Activated naive CD8-positive, alpha-beta T cell treated with anti-CD3 and anti-CD28 coated beads, Interleukin-2, amount 10 ng/mL, durations not matched to agents 7 days and 5 days (primary cell): ENCODE measurements at regions not wholly inside any gene's neighbourhood (a gene's known extent, or its start where the extent isn't known, plus 50 kb on each side); places are given as distances from the start of the nearest gene placed in this dataset.

Experiments
- ATAC-seq: fragments of 150-1000 bp; cut with Tn5 transposase; one replicate; pipeline ENCODE4 v1.10.0; 2021; ENCODE audit warnings: low read depth, moderate library complexity
- POLR2A ChIA-PET: fragments of 350-600 bp; sonication (Branson Sonifier 250); formaldehyde crosslinking; loops from one replicate; lab custom pipeline; 2021; ENCODE audit warnings: antibody characterized with exemption; lab: Charles Lee
- DNase-seq: peaks from one replicate; pipeline ENCODE4 v3.0.0; 2021
- H3K27ac Mint-ChIP-seq: one replicate; pipeline ENCODE4 v1.8.0; 2022; ENCODE audit warnings: mild to moderate bottlenecking, mixed read lengths
- H3K27me3 Mint-ChIP-seq: one replicate; pipeline ENCODE4 v1.8.0; 2022; ENCODE audit warnings: mild to moderate bottlenecking, moderate library complexity, mixed read lengths
- H3K36me3 Mint-ChIP-seq: one replicate; pipeline ENCODE4 v1.8.0; 2021; ENCODE audit warnings: mild to moderate bottlenecking, mixed read lengths
- H3K4me1 Mint-ChIP-seq: one replicate; pipeline ENCODE4 v1.8.0; 2021; ENCODE audit warnings: mixed read lengths
- H3K4me3 Mint-ChIP-seq: one replicate; pipeline ENCODE4 v1.8.0; 2022; ENCODE audit warnings: mild to moderate bottlenecking, moderate library complexity, mixed read lengths
- H3K9me3 Mint-ChIP-seq: one replicate; pipeline ENCODE4 v1.8.0; 2021; ENCODE audit warnings: mixed read lengths

GRCh38 chr18:51621113-51621863 lies 423.8 kb upstream of the MEX3C start:
- Mint-ChIP-seq H3K9me3 (peaks cover 1% of the 10 kb centered on the region), H3K4me3 (no peak overlapping the region), H3K27me3 (peaks cover 10% of the 10 kb centered on the region), H3K36me3 (no peaks in the 10 kb centered on the region), H3K4me1 (no peaks in the 10 kb centered on the region), H3K27ac (no peak overlapping the region)
- POLR2A ChIA-PET, result no interaction called here
- ATAC-seq (no peak), DNase-seq (peak; percentile 33)

DNA sequence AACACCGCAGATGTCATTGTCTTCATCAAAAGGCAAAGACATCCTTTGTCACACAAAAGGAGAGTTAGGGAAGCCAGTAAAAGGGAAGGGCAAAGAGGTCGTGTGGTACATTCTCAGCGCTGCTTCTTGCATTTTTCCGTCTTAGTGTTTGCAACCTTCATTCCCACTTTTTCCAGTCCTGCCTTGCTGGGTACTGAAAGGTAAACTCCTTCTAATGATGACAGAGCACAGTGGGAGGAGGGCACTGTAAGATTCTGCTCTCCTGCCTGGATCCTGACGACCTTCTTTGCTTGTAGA lies 424.3 kb upstream of the MEX3C start:
- H3K9me3 Mint-ChIP-seq, result peaks cover 1% of the 10 kb centered on the region
- POLR2A ChIA-PET, result no interaction called here
- H3K4me1 Mint-ChIP-seq, result no peaks in the 10 kb centered on the region
- H3K4me3 Mint-ChIP-seq, result no peak overlapping the region
- H3K27me3 Mint-ChIP-seq, result peaks cover 10% of the 10 kb centered on the region
- DNase-seq (no peak), ATAC-seq (no peak)
- no peaks in the 10 kb centered on the region for H3K36me3 Mint-ChIP-seq
- H3K27ac Mint-ChIP-seq, result no peak overlapping the region

DNA sequence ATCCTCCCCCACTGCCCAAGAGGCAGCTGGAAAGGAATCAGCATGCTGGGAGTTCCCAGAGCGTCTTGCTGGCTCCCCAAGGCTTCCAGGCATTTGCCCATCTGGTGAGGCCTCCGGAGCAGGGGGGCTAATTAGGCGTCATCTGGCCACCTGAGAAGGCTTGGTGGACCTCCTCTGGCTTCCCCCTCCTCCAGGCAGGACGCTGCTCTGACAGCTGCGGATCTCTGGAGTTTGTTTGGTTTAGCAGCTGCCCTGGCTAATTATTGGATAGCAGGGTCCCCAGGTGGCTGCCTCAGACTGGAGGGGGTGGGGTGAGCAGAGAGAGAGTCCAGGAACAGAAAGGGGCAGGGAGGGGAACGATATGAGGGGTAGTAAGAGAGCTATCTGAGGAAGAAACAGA lies 425.2 kb upstream of the MEX3C start:
- peaks cover 1% of the 10 kb centered on the region for H3K9me3 Mint-ChIP-seq
- H3K4me1 Mint-ChIP-seq, result no peaks in the 10 kb centered on the region
- peaks cover 10% of the 10 kb centered on the region for H3K27me3 Mint-ChIP-seq
- ATAC-seq, result no peak
- no peak overlapping the region for H3K27ac Mint-ChIP-seq
- POLR2A ChIA-PET, result no interaction called here
- no peaks in the 10 kb centered on the region for H3K36me3 Mint-ChIP-seq
- no peak for DNase-seq
- H3K4me3 Mint-ChIP-seq, result no peak overlapping the region

GRCh38 chr18:51623653-51624052 lies 426.2 kb upstream of the MEX3C start:
- ATAC-seq, result no peak
- peaks cover 1% of the 10 kb centered on the region for H3K9me3 Mint-ChIP-seq
- H3K4me3 Mint-ChIP-seq, result no peak overlapping the region
- peaks cover 10% of the 10 kb centered on the region for H3K27me3 Mint-ChIP-seq
- H3K4me1 Mint-ChIP-seq, result no peaks in the 10 kb centered on the region
- H3K36me3 Mint-ChIP-seq, result no peaks in the 10 kb centered on the region
- no peak overlapping the region for H3K27ac Mint-ChIP-seq
- POLR2A ChIA-PET, result no interaction called here
- no peak for DNase-seq

DNA sequence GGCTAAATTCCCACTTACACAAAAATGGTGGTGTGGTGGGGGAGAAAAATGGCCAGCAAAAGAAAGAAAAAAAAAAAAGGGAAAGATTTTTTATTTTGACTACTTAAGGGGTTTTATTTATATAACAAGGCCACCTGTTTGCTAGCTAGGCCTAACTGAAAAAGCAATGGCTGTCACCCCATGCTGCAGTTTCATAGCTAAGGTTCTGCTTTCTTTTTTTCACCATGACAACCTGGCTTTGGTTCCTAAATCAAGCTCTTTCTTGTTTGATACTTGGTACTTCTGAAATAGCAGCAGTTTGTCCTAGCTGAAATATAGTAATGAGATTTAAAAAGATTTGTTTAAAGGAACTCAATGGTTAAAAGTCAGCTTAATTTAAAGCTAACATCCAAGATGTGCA lies 433.2 kb upstream of the MEX3C start:
- H3K27me3 Mint-ChIP-seq, result no peaks in the 10 kb centered on the region
- H3K4me3 Mint-ChIP-seq, result no peak overlapping the region
- H3K4me1 Mint-ChIP-seq, result no peaks in the 10 kb centered on the region
- peaks cover under 1% of the 10 kb centered on the region for H3K9me3 Mint-ChIP-seq
- ATAC-seq (no peak), DNase-seq (no peak)
- no peaks in the 10 kb centered on the region for H3K36me3 Mint-ChIP-seq
- H3K27ac Mint-ChIP-seq, result no peak overlapping the region
- POLR2A ChIA-PET, result no interaction called here

DNA sequence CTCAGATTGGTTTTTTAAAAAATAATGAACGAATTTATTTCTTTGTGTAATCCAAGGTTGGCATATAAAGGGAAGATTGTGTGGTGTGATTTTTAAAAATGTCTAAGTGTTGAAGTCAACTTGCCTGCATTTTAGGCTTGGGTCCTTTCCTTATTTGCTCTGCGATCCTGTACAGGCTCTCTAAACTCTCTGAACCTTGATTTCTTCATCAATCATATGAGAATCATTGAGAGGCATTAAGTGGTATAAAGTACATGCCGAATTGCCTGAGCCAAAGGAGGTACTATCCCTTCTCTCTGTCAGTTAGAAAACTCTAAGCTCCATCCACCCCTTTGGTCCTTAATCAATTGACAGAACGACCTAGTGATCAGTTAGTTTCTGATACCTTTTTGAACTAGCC lies 440.4 kb upstream of the MEX3C start:
- Mint-ChIP-seq H3K4me3 (no peak overlapping the region), H3K9me3 (peaks cover 4% of the 10 kb centered on the region), H3K36me3 (no peaks in the 10 kb centered on the region), H3K27me3 (no peaks in the 10 kb centered on the region), H3K27ac (no peak overlapping the region), H3K4me1 (no peaks in the 10 kb centered on the region)
- DNase-seq (no peak), ATAC-seq (no peak)
- POLR2A ChIA-PET, result no interaction called here

DNA sequence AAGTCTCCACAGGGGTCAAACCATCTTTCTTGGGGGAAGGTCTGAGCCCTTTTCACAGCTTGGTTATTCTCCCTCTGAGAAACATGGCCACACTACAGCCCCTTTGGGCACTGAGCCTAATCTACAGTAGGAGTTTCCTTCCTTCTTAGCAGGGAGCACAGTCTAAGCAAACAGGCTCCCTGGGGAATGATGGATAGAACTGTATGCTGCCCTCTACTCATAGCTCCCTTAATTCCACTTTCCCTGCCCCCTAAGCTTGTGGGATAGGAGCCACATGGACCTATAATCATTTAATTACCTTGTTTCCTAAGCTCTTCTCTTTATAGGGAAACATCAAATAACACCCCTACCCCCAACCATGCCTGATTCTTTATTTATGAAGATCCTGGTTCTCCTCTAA lies 442.1 kb upstream of the MEX3C start:
- H3K4me3 Mint-ChIP-seq, result no peak overlapping the region
- no peak for ATAC-seq

DNA sequence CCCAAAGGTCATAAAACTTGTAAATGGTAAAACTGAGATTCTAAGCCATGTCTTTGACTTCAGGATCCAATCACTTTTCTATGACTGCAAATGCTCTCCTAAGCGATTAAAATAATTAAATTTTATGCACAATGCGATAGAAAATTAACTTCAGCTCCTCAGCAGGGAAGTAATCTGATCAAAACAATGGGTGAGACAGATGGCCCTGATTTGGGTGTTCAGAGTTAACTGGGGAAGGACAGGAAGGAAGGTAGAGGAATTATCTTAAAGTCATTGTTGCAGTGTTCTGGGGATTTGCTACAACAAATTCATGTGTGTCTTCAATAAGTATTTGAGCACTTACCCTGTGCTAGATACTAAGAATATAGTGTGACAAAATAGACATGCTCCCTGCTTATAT lies 446.0 kb upstream of the MEX3C start:
- Mint-ChIP-seq H3K4me3 (no peak overlapping the region), H3K9me3 (no peaks in the 10 kb centered on the region), H3K36me3 (no peaks in the 10 kb centered on the region), H3K27ac (no peak overlapping the region), H3K27me3 (no peaks in the 10 kb centered on the region), H3K4me1 (no peaks in the 10 kb centered on the region)
- no peak for DNase-seq
- no peak for ATAC-seq
- POLR2A ChIA-PET, result no interaction called here

More for the DNA sequence above, 442.1 kb upstream of the MEX3C start:
- DNase-seq, result no peak
- POLR2A ChIA-PET, result no interaction called here
- H3K27ac Mint-ChIP-seq, result no peak overlapping the region
- no peaks in the 10 kb centered on the region for H3K4me1 Mint-ChIP-seq
- no peaks in the 10 kb centered on the region for H3K27me3 Mint-ChIP-seq
- peaks cover 4% of the 10 kb centered on the region for H3K9me3 Mint-ChIP-seq
- H3K36me3 Mint-ChIP-seq, result no peaks in the 10 kb centered on the region

- Mint-ChIP-seq H3K27ac (no peak overlapping the region), H3K4me1 (no peaks in the 10 kb centered on the region), H3K9me3 (no peaks in the 10 kb centered on the region), H3K27me3 (no peaks in the 10 kb centered on the region), H3K4me3 (no peak overlapping the region), H3K36me3 (no peaks in the 10 kb centered on the region)
- ATAC-seq (no peak), DNase-seq (no peak)
- POLR2A ChIA-PET, result no interaction called here
These were observed 448.1 kb upstream of the MEX3C start for GRCh38 chr18:51645607-51646006.

DNA sequence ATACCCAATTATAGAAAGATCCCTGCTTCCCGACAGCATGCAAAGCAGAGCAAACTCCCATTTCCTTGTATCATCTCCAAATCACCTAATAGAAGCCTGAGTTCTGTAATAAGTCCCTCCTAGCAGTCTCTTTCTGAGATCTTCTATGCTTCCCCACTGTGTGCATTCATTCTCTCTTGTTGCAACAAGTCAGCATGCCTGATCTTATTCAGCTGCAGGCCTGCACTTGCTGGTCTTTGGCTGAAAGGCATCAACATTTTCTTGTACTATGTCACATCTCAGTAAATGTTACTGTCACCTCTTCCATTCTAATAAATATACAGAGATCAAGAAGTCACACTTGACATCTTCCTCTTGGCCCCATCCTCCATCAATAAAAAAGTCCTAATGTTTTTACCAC lies 449.9 kb upstream of the MEX3C start:
- Mint-ChIP-seq H3K4me1 (no peaks in the 10 kb centered on the region), H3K36me3 (no peaks in the 10 kb centered on the region), H3K27ac (no peak overlapping the region), H3K4me3 (no peak overlapping the region), H3K9me3 (no peaks in the 10 kb centered on the region), H3K27me3 (no peaks in the 10 kb centered on the region)
- no peak for ATAC-seq
- POLR2A ChIA-PET, result no interaction called here
- no peak for DNase-seq

GRCh38 chr18:51647942-51648341 lies 450.5 kb upstream of the MEX3C start:
- no peak overlapping the region for H3K27ac Mint-ChIP-seq

DNA sequence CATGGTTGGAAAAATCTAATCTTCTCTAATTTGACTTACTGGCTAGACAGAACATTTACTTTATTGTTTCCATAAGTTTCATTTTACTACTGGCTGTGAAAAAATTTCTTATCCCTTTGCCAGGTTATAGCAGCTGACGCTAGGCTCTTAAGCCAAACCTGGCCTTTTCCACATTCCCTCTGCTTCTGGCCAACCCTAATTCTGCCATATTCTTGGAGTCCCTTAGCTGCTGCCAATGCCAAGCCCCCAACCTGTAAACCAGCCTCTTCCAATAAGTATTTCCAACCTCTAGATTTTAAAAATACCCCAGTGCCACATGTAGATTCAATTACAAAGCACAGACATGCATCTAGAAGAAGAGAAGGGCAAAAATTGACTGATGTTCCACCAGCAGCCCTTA lies 452.3 kb upstream of the MEX3C start:
- POLR2A ChIA-PET, result no interaction called here
- Mint-ChIP-seq H3K9me3 (no peaks in the 10 kb centered on the region), H3K4me1 (no peaks in the 10 kb centered on the region), H3K27ac (no peak overlapping the region), H3K4me3 (no peak overlapping the region), H3K36me3 (no peaks in the 10 kb centered on the region), H3K27me3 (no peaks in the 10 kb centered on the region)
- DNase-seq (no peak), ATAC-seq (no peak)

More at GRCh38 chr18:51647942-51648341, 450.5 kb upstream of the MEX3C start:
- H3K9me3 Mint-ChIP-seq, result no peaks in the 10 kb centered on the region
- H3K36me3 Mint-ChIP-seq, result no peaks in the 10 kb centered on the region
- H3K4me3 Mint-ChIP-seq, result no peak overlapping the region
- ATAC-seq (no peak), DNase-seq (no peak)
- H3K27me3 Mint-ChIP-seq, result no peaks in the 10 kb centered on the region
- H3K4me1 Mint-ChIP-seq, result no peaks in the 10 kb centered on the region
- POLR2A ChIA-PET, result no interaction called here

GRCh38 chr18:51651761-51652160 lies 454.3 kb upstream of the MEX3C start:
- H3K4me1 Mint-ChIP-seq, result no peaks in the 10 kb centered on the region
- DNase-seq (no peak), ATAC-seq (no peak)
- POLR2A ChIA-PET, result no interaction called here
- no peaks in the 10 kb centered on the region for H3K36me3 Mint-ChIP-seq
- no peak overlapping the region for H3K4me3 Mint-ChIP-seq
- no peak overlapping the region for H3K27ac Mint-ChIP-seq
- H3K9me3 Mint-ChIP-seq, result no peaks in the 10 kb centered on the region
- H3K27me3 Mint-ChIP-seq, result peaks cover 2% of the 10 kb centered on the region

GRCh38 chr18:51653507-51654213 lies 456.2 kb upstream of the MEX3C start:
- peaks cover 2% of the 10 kb centered on the region for H3K27me3 Mint-ChIP-seq
- H3K36me3 Mint-ChIP-seq, result no peaks in the 10 kb centered on the region
- ATAC-seq, result no peak
- no peaks in the 10 kb centered on the region for H3K4me1 Mint-ChIP-seq
- H3K9me3 Mint-ChIP-seq, result no peaks in the 10 kb centered on the region
- no peak overlapping the region for H3K4me3 Mint-ChIP-seq
- no peak overlapping the region for H3K27ac Mint-ChIP-seq
- POLR2A ChIA-PET, result no interaction called here
- no peak for DNase-seq
